WTC11 (cell line): ENCODE measurements at regions not wholly inside any gene's neighbourhood (a gene's known extent, or its start where the extent isn't known, plus 50 kb on each side); places are given as distances from the start of the nearest gene placed in this dataset.

Experiments
- CREB1 ChIP-seq: sonication (generic); formaldehyde crosslinking; IDR thresholded peaks from 2 replicates; pipeline ENCODE4 v1.8.0; 2023; ENCODE audit warnings: mild to moderate bottlenecking, missing genetic modification reagents
- CTCF ChIP-seq: fragments of 200-600 bp; IDR thresholded peaks from 2 replicates; pipeline ENCODE4 v1.8.0; 2022; ENCODE audit warnings: antibody characterized with exemption
- ETV6 ChIP-seq: sonication (generic); formaldehyde crosslinking; IDR thresholded peaks from 2 replicates; pipeline ENCODE4 v1.8.1; 2022; ENCODE audit warnings: mild to moderate bottlenecking, missing genetic modification reagents
- FOXJ3 ChIP-seq: sonication (generic); formaldehyde crosslinking; IDR thresholded peaks from 2 replicates; pipeline ENCODE4 v1.9.0; 2021; ENCODE audit warnings: missing genetic modification reagents, mild to moderate bottlenecking, borderline replicate concordance
- MAX ChIP-seq: sonication (generic); formaldehyde crosslinking; IDR thresholded peaks from 2 replicates; pipeline ENCODE4 v1.8.0; 2022; ENCODE audit warnings: mild to moderate bottlenecking, missing genetic modification reagents
- NR1H2 ChIP-seq: sonication (generic); formaldehyde crosslinking; IDR thresholded peaks from 2 replicates; pipeline ENCODE4 v1.9.0; 2021; ENCODE audit warnings: mild to moderate bottlenecking, moderate library complexity, missing genetic modification reagents
- PRRX2 ChIP-seq: fragments of 250-450 bp; sonication (Bioruptor Pico); IDR thresholded peaks from 2 replicates; pipeline ENCODE4 v1.8.0; 2021; ENCODE audit warnings: mild to moderate bottlenecking
- SP1 ChIP-seq: sonication (generic); formaldehyde crosslinking; conservative IDR thresholded peaks from 2 replicates; pipeline ENCODE4 v1.8.1; 2022; ENCODE audit warnings: missing genetic modification reagents
- TF ChIP-seq, protein P1 (sequence below): sonication (generic); formaldehyde crosslinking; IDR thresholded peaks from 2 replicates; pipeline ENCODE4 v1.8.1; 2023; ENCODE audit warnings: mild to moderate bottlenecking, missing genetic modification reagents, moderate library complexity

- TF ChIP-seq ETV6 (CRISPR knock-in tag) (no peak), CTCF (no peak), SP1 (CRISPR knock-in tag) (no peak), PRRX2 (CRISPR knock-in tag) (no peak), NR1H2 (no peak), FOXJ3 (CRISPR knock-in tag) (no peak), MAX (no peak), CREB1 (CRISPR knock-in tag) (no peak)
- TF ChIP-seq, protein P1, sequence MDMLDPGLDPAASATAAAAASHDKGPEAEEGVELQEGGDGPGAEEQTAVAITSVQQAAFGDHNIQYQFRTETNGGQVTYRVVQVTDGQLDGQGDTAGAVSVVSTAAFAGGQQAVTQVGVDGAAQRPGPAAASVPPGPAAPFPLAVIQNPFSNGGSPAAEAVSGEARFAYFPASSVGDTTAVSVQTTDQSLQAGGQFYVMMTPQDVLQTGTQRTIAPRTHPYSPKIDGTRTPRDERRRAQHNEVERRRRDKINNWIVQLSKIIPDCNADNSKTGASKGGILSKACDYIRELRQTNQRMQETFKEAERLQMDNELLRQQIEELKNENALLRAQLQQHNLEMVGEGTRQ (CRISPR knock-in tag), result no peak
Measured at GRCh38 chr4:156053174-156053573, 99.5 kb upstream of the CTSO start.
